ENCODE measurements at regions not wholly inside any gene's neighbourhood (a gene's known extent, or its start where the extent isn't known, plus 50 kb on each side); places are given as distances from the start of the nearest gene placed in this dataset.

GRCh38 chr3:99253963-99254355 lies 352.5 kb upstream of the DCBLD2 start:
- TF ChIP-seq CTCF (conservative IDR thresholded peaks at IDR 0.05; ENCODE audit: low read length) (no peak), EZH2phosphoT487 (IDR thresholded peaks at IDR 0.05; ENCODE audit: borderline replicate concordance) (no peak)
